ENCODE measurements at regions not wholly inside any gene's neighbourhood (a gene's known extent, or its start where the extent isn't known, plus 50 kb on each side); places are given as distances from the start of the nearest gene placed in this dataset.
"Not testable (repeated sequence)": the region's sequence is repeated elsewhere in the genome, so short reads cannot be mapped to it uniquely, and the experiment has no call there.

DNA sequence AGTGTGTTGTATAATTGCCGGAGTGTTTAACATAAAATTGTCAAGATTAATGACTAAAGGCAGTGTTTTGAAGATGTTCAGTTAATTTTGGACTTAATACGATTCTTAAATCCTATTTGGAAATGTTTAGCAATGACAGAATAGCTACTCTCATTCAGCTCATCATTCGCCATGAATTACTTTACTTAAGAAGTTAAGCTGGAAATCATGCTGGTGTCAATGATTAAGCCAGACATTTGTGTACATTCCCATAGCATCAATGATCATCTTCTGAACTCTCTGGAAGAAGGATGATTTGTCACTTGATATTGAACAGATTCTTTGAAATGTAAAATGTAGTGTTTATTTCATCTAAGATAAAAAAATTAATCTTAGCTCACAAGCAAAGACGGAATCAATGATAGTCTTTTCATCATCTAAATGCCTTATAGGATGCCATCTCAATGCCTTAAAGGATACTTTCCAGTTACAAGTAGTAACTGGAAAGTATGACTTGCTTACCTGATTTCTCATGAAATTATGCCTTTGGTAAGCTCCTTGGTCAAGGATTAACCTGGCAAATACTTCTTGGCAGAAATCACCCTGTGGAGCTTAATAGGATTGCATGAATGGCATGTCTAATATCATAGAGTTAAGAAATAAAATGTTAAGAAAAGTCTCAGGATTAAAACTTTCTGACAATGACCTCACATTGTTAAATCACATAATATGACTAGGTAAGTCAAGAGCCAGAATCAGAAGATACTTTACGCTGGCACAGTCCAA is 515.5 kb upstream of the AGA start:
- FAIRE-seq = no peak

DNA sequence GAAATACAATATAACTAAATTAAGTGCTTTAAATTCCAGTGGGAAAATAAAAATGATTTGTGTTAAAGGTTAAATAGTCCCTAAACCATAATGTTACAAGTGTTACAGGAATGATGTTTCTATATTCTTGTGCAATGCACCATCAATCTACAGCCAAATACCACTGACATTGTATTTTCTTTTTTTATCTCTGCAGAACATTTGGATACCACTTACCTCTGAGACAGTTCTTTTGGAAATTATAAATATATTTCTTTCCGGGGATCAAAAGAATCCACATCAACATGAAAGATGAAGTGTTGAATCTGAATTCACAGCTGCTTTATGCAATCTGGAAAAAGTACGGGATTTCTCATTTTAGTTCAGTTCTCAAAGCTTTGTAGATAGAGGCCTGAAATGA is 518.3 kb upstream of the AGA start:
- no peak for FAIRE-seq

DNA sequence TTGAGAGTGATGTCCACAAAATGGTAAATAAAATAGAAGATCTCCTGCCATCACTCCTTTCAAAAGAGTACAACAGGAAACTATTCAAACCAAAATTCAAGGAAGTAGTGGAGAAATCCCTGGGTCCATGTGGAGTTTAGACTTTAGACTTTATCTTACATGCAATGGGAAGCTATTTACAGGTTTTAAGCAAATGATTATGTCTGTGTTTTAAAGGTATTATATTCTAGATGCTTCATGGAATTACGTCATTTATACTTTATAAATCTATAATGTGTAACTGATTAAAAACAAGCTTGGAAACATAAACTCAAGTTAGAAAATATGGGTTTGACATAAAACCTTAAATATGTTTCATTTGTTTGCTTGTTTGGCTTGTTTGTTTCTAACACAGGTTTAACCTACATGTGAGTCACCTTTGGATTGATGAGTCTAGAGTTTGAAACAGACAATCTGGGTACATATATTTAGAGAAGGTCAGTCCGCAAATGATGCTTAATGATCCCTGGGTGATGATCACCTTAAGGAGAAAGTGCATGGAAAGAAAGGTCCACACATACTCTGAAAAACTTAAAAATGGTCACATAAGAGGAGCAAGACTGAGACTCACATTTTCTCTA is 519.6 kb upstream of the AGA start:
- no peak for FAIRE-seq

DNA sequence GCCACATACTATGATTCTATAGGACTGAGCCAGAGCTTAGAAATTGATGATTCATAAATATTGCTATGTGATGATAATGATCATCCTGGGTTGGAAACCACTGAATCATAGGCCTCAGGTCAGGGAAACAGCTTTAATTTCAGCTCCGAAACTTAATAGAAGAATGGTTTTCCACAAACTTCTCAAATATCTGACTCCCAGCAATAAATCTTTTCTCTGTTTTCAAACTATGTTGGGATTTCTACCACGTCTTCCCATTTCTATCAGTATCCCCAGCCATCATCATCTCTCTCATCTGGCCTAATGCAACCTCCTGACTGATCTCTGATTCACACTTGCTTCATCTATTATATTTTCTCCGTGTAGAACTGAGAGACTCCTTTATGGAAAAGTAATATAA is 521.8 kb upstream of the AGA start:
- no peak for FAIRE-seq

DNA sequence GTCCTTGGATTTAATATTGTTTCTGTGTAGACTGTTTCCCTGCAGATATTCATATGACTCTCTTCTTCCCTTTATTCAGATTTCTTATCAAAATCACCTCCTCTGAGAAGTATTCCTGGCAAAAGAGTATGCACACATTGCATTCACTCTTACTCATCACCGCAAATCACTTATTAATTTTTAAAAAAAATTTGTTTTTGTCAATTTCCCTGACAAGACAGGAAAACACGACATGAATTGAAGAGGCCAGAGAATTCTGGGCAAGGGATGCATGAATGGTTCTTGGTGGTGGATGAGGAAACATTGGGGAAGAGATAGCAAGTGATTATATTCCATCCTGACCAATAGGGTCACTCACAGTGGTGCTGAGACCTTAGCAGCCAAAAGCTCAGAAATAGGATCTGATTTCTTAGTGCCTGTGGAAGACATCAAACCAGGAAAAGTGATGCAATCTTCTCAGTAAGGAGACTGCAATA is 522.5 kb upstream of the AGA start:
- FAIRE-seq = no peak

DNA sequence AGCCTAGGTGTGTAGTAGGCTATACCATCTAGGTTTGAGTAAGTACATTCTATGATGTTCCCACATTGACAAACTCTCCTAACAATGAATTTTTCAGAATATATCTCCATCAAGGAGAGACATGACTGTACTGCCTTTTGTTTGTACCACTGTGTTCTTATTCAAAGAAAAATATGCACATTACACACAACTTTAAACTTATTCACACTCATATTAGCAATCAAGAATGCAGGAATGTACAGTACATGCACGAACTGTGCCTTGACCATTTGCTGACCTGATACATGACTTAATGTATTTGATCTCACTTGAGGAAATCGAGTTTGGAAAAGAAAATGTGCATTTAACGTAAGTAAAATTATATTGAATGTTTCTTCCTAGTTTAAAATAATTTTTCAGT is 525.1 kb upstream of the AGA start:
- FAIRE-seq = no peak

DNA sequence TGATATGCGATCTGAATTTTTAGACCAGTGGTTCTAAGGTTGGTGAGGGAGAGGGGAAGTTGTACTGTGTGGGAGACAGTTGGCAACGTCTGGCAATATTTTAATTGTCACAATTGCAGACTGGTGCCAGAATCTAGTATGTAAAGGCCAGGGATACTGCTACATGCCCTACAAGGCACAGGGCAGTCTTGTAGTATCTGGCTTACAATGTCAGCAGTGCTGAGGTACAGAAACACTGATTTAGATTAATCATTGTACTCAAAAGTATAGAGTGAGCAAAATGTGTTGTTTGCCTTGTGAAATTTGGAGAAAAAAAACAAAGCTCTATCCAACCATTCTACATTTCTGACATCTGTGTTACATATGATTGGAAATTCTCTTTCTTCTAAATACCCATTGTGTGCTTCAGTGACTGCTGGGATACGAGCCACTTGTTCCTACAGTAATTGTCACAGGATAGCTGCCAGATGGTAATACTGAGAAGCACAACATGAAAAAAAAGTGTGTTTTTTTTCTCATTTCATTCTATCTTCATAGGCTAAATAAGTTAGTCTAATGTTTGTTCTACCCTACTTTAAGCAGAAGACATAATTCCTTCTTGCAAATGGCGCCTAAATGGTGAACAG is 526.7 kb upstream of the AGA start:
- FAIRE-seq = no peak

DNA sequence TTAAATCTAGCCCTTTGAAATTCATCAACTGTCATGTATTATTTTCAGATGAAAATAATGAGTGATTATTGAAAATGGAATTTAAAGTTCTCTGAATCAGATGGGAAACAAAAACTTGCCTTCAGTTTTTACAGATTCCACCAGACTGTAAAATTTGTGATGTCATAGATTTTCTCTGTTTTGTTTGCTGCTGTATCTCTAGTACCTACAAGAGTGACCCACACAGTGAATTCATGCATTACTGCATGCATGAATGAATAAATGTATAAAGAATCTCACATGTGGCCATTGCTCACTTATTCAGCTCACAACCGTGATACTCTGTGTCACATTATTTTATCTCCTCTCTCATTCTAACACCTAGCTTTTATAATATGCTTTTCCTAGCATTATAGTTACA is 532.2 kb upstream of the AGA start:
- FAIRE-seq = no peak

DNA sequence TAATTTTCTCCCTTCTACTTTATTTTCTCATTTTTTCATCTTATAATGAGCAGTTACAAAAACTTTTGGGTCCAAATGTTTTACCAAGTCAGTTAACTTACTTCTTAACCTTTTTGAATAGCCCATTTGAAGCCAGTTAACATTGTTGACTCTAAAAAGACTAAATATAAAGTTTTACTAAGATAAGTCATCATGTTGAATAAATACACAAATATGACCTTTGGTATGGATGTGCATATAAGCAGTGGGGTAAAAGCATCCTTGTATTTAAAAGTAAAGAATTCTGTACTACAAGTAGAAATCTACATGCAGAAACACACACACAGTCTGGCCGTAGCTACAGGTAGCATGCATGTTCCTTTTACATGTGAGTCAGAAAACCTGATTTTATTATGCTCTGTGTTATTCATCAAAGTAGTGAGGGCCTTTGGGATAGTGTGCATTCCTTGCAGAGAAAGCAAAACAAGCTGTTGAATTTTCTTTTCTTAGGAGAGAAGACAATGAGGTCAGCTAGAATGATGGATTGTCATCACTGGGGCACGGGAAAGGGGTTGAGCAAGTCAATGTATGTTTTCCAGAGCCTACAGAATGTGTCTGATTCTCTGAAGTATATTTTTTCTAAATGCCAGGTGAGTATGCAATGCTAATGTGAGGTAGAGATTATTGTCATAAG is 533.2 kb upstream of the AGA start:
- FAIRE-seq = no peak

DNA sequence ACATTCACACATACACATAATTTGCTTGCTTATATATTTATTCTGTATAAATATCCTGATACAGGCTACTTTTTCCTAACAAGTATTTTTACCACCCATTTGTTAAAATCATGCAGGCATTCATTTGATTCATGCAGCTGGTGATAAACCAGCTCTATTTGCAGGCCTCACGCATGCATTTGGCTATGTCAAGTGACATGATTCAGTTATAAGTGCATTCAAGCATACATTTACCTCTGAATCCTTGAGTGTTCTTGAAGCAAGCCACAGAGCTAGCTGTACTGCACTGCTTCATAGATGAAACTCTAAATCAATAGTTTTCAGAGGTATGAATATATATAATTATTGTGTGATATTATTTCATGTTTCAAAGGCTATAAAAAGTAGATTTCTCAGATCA is 544.0 kb upstream of the AGA start:
- FAIRE-seq = no peak

DNA sequence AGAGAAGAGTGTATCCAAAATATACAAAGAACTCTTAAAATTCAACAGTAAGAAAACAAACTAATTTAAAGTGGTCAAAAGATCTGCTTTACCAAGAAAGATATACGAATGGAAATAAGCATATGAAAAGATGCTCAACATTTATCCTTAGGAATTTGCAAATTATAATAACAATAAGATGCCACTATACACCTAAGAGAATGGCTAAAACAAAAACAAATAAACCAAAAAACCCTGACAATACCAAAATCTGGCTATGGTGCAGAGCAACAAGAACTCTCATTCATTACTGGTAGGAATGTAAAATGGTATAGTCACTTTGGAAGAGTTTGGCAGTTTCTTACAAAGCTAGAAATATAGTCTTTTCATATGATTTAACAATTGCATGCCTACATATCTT is 545.7 kb upstream of the AGA start:
- no peak for FAIRE-seq

DNA sequence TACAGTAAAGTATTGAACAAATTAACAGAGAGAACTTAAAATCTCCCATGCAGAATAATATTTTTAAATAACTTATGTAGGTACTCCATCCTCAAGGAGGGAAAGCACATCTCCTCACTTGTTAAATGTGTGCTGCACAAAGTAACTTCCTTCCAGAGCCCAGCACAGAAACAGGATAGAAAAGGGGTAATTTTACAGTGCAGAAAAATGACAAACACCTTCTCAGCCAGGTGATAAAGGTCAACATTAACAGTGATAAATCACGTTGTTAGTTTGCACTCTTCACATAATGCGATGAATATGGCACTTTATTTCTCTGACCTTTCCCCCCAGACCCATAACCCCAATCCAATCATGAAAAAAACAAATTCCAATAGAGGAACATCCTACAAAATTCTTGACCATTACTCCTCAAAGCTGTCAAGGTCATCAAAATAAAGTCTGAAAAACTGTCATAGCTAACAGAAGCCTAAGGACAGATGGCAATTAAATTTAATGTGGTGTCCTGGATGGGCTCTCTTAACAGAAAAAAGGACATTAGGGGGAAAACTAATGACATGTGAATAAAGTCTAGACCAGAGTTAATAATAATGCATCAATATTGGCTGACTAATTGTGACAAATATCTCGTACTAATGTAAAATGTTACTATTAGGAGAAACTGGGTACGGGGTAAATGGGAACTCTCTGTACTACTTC is 547.4 kb upstream of the AGA start:
- no peak for FAIRE-seq

DNA sequence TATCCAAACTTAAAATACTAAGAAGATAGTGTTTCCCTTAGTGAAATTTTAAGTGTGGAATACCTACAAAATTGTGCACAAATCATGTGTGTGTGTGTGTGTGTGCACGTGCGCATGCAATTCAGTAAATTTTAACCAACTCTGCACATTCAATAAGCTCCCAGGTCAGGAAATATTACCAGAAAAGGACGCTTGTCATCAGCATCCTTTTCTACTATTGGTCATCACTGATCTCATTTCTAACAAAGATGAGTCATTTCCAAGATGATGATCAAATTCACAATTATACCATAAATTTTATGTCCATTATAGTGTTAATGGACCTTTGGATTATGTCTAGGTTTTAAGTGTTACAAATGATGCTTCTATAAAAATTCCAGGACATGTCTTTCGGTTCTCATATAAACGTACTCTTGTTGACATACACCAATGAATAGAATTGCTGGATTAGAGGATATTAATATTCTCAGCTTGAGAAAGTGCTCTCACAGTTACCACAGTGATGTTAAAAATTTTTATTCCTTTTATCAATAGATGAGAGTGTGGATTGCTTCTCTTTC is 560.9 kb upstream of the AGA start:
- no peak for FAIRE-seq

DNA sequence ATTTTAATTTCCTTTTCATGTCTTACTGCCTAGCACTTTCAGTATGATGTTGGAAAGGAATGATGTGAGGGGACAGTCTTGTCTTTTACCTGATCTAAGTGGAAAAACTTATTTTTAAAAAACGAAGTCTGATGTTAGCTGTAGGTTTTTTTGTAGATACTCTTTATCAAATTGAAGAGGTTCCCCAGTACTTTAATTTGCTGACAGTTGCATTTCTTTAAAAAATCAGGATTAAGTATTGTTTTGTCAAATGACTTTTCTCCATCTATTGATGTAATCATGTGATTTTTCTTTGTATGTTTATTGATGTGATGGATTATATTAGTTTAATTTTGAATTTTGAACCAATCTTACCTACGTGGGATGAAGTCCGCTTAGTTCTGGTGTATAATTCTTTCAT is 568.4 kb upstream of the AGA start:
- FAIRE-seq = no peak

DNA sequence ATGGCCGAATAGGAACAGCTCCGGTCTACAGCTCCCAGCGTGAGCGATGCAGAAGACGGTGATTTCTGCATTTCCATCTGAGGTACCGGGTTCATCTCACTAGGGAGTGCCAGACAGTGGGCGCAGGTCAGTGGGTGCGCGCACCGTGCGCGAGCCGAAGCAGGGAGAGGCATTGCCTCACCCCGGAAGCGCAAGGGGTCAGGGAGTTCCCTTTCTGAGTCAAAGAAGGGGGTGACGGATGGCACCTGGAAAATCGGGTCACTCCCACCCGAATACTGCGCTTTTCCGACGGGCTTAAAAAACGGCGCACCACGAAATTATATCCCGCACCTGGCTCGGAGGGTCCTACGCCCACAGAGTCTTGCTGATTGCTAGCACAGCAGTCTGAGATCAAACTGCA is 572.8 kb upstream of the AGA start:
- not testable (repeated sequence) for FAIRE-seq

DNA sequence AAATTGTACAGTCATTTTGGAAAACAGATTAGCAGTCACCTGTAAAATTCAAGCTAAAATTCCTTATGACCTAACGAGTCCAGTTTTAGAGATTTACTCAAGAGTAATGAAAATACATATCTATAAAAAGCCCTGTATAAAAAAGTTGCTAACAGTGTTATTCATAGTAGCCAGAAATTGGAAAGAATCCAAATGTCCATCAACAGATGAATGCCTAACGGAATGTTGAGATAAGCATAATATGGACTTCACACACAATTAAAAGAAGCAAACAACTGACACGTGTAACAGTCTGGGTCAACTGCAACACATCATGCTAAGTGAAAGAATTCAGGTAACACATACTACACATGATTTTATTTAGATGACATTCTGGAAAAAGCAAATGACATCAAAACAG is 584.8 kb upstream of the AGA start:
- FAIRE-seq = no peak

DNA sequence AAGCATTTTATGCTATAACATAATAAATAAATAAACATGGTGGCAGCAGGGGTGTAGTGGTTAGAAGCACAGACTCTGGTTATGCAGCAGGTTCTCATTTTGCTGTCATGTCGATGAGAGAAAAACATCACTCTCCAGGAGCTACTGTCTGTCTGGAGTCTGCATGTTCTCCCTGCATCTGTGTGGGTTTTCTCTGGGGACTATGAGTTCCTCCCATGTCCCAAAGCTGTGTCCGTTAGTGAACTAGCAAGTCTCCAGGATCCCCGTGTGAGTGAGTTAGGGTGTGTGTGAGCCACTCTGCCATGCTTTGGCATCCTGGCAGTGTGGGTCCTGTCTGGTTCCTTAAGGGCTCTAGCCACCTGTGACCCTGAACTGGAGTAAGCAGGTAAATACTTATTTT is 585.6 kb upstream of the AGA start:
- no peak for FAIRE-seq

DNA sequence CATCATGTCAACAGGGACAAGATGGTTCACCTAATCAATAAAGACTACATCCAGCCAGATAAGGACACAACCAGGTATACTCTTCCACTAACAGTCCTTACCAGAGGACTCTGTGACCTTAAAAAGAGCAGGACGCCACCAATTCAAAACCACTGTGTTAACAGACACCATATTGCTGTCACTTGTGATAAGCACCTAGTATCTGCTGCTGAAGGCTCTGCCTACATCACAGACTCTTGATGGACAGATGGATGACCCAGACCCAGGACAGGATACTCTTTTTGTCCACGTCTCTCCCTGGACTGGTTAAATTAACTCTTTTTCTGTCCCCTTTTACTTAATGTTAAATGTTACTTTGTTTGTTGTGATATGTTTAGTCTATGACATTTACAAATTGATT is 586.2 kb upstream of the AGA start:
- no peak for FAIRE-seq

DNA sequence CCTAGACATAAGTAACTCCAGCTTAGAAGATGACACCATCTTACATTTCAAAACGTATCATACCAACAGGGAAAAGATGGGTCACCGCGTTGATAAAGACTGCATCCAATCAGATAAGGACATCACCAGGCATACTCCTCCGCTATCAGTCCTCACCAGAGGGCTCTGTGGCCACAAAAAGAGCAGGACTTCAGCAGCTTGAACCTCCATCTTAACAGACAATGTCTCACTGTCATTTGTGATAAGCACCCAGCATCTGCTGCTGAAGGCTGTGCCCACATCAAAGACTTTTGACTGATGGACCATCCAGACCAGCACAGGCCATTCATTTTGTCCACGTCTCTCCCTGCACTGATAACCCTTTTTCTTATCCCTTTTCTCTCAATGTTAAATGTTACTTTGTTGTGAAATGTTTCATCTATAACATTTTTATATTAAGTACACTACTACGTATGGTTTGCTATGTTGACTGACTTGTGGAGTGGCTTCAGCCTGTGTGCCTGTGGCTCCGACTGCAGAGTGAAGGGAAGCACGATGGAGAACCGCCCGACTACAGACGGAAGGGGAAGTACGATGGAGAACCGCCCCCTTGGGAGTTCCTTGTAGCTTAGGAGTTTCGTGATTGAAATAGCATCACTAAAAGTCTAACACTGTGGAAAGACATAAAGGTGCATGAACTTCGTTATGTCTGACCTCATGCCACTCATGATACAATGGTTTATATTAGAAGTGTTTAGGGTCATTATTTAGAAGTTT is 595.4 kb upstream of the AGA start:
- FAIRE-seq = no peak

DNA sequence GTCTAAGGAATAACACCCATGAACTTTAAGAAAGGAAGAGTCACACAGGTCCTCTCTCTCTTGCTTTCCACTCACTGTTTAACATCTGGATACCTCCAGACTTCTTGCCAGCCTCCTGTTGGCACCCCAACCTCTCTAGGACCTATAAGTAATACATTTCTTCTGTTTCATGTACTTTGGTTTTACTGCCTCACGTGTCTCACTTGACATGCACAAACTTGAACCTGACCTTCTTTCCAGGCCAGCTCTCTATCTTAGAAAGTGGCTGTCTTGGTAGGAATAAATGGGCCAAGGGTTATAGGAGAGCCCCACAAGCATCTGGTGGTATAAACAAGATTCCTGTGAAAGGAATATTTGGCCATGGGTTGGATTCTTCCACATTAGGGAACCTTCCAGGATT is 614.8 kb upstream of the AGA start:
- FAIRE-seq = no peak

DNA sequence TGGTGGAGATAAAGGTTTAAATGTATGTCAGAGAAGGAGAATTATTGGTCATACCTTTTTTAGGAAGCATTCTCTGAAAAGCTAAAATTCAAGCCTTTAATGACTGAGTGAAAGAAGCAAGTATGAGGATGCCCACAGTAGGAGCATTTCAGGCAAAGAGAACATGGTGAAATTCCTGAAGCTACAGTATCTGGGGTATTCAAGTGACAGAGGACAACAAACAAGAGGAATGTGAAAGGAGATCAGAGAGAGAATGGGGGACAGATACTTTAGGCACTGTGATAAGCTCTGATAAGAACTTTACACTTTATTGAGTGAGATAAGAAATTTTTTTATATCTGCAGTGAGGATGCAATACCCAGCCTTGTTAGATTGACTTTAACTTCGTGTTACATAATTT is 621.3 kb upstream of the AGA start:
- no peak for FAIRE-seq

DNA sequence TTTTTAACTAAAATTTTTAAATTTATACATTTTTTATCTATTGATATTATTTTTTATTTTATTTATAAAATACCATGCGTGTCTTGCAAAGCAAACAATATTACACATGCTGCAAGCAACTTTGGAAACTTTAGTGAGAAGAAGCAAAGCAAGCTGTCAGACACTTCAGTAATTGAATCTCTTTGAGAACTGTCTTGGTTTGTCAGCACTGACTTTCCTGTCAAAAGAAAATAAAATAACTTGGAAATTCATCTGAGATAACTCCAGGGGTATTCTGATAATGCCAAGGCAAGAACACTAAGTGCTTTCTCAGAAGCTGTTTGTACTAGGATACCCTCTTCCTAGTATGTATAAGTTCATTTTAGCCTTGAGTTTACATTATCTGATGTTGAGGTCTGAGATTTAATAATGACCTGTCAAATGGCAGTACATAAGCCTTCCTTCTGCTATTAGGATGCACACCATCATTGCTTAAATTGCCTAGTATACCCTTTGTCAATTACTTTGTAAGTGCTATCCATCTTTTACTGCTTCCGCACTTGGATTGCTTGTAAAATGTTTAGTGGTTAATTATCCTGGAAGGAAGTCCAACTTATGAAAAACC is 624.2 kb upstream of the AGA start:
- FAIRE-seq = no peak
